GM21723 (cell line): ENCODE measurements at regions not wholly inside any gene's neighbourhood (a gene's known extent, or its start where the extent isn't known, plus 50 kb on each side); places are given as distances from the start of the nearest gene placed in this dataset.

Experiments used
- ATAC-seq: cut with Tn5 transposase; IDR thresholded peaks from one replicate; pipeline ENCODE4 v1.9.1; 2021; ENCODE audit warnings: mild to moderate bottlenecking, moderate library complexity; ENCODE audit not compliant: unreplicated experiment

DNA sequence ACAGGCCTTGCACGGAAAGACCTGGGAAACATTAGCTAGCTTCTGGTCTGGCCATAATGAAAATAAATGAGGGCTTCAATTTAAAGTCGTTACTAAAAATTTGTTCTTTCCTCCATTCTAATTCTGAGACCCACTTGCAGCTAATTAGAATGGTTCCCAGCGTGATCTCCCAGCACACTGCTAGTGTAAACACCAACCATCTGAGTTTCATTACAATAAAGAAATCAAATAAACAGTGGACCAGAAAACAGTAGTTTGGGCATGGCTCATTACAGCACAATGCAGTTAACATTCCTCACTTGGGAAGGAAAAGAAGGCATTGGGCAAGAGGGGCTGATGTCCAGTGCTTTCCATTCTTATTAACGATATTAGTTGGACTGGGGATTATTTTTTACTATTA, 410.9 kb upstream of the SOX9 start:
- ATAC-seq: no peak

DNA sequence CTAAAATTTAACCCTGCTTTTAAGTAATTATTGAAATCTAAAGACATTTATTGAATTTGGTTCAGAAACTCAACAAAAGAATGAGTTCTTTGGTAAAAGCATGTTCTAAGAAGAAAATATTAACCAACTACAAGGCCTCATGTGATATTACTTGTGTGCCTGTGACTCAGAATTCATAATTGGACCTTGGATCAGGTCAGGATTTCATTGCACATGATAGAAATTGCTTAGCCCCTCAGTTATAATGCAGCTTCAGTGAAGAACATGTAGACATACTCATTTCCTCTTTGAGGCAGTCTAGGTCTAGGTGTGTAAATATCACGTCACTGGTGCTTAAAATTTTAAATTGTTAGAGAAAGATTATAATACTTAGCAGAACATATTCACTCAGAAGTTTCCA, 410.0 kb upstream of the SOX9 start:
- no peak for ATAC-seq

DNA sequence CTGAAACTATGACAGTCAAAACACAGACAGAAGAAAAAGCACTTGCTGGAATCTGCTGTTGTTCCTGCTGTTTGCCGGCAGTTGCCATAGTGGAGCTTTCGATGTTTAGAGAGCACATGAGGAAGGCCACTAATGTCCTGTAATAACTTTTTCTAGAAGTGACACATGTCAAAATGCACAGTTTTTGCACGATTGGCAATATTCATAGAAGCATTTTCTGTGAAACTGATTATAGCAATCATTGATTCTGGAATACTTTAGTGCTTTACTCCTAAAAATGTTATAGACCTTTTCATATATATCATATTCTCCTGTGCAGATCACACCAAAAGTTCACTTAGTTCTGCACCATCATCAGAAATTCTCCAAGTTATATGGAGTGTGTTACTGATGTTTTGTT, 407.0 kb upstream of the SOX9 start:
- no peak for ATAC-seq

DNA sequence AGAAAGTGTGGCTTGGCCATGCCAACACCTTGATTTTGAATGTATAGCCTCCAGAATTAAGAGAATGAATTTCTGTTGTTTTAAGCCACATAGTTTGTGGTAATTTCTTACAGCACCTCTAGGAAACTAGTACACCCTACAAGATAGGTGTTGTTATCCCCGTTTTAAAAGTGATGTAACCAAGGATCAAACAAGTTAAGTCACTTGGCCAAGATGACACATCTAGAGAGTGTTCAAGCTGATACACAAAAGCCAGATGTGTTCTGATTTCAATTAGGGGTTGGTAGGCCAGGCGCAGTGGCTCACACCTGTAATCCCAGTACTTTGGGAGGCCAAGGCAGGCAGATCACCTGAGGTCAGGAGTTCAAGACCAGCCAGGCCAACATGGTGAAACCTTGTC, 396.5 kb upstream of the SOX9 start:
- ATAC-seq: no peak

DNA sequence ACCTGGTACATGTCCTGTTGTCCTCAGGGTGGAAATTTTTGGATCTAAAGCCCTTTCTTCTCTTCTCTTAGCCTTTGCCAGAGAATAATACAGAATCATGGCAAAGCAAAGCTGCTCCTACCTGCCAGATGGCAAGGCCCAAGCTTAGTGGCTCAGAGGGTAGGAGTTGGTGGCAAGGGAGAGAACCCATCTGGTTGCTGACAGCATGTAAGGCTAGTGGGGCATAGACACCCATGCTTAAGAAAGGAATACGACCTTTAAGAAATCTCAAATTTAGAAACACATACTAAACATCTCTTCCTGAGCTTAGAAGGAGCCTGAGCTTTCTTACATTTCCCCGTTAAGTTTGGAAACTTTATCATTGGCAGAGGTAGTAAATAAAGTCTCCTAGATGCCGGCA, 395.0 kb upstream of the SOX9 start:
- no peak for ATAC-seq

DNA sequence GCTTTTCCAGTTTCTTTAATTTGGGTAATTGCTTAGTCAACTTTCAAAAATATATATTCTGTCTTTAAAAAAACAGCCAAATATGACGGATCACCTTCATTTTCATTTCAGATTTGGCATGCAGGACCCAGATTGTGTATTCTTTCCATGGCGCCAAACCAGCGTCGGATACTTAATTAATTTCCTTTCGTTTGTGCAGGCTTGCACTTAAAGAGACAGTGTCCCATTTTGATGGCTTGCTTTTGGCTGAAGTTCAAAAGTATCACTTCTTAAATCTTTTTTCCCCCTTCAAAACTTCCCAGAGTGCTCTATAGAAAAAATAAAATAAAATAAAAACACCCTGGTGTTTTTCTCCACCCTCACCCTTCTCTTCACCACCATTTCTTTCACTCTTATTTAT, 394.5 kb upstream of the SOX9 start:
- ATAC-seq: no peak

DNA sequence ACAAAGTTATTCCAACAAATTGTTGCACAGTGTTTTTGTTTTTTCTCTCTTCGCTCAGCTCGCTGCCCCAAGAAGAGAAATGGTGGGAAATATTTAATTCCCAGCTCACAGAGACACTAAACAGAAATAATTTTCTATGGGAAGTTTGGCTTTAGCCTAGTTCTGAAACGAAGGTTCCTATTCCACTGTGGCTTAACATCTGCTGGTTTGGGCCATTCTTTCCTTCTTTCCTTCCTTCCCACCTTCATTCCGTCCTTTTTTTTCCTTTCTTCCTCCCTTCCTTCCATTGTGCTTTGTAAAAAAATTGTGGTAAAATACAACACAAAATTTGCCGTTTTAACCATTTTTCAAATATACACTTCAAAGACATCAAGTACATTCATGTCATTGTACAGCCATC, 393.5 kb upstream of the SOX9 start:
- ATAC-seq: no peak

DNA sequence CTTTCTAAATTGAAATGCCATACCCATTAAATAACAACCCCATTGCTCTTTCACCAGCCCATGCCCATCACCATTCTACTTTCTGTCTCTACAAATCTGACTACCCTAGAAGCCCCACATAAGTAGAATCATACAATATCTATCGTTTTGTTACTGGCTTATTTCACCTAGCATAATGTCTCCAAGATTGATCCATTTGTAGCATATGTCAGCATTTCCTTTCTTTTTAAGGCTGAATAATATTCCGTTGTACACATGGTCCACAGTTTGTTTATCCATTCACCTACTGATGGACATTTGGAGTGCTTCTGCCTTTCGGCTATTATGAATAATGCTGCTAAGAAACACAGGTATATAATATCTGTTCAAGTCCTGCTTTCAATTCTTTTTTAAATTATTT, 393.1 kb upstream of the SOX9 start:
- ATAC-seq: no peak

DNA sequence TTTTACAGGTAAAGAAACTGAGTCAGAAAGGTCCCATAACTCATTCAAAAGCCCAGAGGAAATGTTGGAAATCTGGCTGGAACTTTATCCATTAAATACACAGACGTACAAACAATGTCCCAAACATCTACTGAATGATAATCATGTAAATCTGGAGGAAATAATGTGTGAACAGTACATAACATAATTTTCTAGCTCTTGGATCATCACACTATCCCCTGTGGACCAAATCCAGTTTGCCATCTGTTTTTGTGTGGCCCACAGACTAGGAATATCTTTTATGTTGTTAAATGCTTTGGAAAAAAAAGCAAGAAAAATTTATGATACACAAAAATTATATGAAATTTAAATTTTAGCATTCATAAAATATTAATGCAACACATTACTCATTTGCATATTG, 389.9 kb upstream of the SOX9 start:
- ATAC-seq: no peak

DNA sequence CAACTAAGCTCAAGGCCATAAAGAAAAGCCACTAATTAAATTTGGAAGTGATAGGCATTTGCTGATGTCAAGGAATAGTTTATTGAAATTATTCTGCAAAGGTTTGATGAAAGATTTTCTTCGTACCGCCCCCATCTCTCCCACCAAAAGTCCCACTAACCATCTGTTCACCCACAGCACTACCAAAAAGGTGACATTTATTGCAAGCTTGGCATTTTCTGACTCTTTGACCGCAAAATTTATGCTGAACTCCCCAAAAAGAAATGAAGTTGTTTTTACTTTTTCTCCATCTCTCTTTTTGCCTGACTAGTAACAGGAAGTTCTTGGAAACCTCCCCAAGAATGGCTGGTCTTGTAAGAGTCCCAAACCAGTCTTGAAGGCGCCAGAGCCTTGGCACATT, 384.9 kb upstream of the SOX9 start:
- no peak for ATAC-seq

DNA sequence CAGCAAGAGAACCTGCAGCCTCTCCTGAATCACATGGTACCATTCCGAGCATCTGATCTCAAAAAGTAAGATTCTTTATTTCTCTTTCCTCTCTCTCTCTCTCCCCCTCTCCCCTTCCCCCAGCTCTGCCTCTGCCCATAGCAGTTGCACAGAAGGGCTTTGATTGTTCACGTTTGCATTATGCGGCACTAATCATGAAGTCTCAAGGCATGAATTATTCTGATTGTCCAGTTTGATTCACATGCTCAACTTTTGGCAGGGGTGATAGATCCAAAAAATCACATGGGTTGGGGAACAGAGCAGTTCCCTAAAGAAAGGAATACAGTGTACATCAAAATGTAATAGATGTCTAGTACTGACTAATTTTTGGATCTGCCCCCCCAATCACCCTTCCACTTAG, 380.0 kb upstream of the SOX9 start:
- no peak for ATAC-seq

DNA sequence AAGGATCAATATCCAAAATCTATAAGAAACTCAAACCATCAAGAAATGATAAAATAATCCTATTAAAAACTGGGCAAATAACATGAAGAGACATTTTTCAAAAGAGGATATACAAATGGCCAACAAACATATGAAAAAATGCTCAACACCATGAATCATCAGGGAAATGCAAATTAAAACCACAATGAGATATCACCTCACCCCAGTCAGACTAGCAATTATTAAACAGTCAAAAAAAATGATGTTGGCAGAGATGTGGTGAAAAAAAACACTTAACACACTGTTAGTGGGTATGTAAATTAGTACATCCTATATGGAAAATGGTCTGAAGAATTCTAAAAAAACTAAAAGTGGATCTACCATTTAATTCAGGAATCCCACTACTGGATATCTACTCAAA, 379.0 kb upstream of the SOX9 start:
- ATAC-seq: no peak

DNA sequence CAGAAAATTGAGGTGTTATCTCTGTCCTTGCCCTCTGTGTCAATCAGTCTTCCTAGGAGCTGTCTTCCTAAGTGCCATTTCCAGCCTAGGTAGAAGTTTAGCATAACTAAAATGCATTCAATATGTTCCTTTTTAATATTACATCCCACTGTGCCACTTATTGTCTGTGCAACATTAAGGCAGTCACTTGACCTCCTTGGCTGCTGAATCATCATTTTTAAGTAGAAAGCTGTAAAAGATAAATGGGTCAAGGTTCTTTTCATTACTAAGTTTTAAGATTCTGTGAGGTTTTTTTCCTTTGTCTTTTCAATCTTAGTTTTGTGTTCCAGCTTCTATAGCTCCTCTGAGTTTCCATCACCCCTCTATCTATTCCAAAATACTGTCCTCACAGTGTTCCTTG, 371.9 kb upstream of the SOX9 start:
- ATAC-seq: no peak

DNA sequence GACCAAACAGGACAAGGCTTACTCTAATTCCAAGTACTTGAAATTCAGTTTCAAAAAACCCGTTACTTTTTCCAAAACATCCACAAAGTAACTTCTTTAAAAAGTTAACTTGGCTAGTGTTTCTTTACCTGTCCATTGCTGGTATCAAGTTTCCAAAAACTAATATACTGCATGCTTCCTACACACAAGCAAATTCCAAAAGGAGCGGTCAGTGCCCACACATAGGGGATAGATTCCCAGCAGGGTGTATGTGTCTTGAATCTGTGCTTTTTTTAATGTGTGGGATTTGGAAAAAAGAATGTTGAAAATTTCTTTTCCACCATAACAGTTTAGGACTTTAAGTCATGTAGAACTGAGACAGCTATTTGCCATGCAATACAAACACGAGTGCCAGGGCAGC, 367.8 kb upstream of the SOX9 start:
- ATAC-seq: no peak

DNA sequence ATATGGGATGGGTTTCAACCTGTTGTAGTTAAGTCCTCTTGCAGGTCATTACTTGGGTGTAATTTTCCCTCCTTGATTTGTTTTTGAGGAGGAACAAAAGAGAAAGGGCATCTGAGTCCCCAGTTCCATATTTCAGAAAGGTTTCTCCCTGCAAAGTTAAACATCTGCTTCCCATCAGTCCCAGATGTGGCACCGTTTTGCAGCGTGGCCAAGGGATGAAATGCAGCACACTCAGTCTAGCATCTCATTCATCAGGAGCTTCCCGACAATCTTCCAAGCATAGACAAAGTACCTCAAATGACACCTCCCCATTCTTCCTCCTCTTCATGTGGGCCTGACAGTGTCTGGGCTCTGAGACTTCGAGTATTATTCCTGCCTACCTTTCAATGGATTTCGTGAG, 363.7 kb upstream of the SOX9 start:
- ATAC-seq: no peak

DNA sequence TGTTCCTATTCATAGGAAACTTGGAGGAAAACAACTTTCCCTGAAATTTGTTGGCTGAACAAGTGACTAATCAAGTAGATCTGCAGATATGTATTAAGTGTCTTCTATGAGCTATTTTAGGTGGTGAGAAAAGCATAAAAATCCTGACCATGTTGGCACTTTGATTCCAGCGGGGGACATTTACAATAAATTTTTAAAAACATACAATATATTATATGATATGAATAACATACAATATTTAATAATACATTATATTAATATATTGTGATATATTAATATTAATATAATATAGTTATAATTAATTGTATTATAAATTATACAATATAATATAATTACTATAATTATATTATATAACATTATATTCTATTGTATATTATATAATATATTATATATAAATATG, 362.9 kb upstream of the SOX9 start:
- ATAC-seq: no peak

DNA sequence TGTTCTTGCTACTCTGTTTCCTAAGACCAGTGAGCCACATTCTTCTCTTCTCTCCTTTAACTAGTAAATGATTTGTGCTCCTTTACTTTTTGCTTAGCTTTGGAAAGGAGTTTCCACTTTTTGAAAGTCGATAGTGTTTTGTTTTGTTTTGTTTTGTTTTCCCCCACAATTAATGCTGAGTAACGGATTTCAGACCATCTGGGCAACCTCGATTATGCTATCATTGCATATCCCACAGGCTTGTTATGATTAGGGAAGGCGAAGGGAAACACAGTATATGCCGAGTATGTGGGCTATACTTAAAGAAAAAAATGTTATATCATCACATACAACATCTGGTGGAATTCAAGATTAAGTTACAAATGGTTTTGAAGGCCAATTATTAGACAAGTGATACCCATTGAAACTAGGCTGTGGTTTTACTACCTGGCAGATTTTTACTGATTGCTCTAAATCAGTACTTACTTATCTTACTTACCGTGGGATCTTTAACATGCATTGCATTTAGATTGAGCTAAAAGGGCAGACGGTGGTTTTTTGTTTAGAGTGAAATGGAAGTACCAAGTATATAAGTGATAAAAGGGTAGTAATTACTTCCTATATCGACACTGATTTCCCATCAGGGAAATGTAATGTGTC, 361.3 kb upstream of the SOX9 start:
- no peak for ATAC-seq

DNA sequence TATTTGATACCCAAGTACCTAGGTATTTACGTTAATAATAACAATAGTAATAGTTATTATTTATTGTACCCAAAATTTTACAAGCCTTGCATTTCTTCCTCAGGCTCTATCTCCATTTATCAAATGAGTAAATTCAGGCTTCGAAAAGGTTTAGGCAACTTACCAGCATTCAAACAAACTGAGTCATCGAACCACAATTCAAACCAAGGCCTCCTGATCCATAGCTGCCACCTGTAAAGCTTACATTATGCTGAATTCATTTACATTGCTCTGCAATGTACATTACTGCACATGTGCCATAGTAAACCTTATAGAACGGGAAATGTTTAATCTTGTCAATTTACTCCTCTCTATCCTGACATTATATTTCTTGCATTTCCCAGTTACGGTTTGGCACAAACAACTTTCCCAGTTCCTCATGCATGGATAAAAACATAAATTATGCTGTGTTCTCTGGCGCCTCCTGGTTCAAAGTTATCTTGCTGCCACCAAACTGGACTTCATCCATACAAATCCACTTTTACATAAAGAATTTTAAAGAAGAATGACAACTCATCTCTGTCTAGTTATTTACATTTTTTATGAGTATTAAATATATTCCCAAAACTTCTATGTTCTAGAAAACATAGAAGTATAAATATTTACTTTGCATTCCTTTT, 360.6 kb upstream of the SOX9 start:
- no peak for ATAC-seq

DNA sequence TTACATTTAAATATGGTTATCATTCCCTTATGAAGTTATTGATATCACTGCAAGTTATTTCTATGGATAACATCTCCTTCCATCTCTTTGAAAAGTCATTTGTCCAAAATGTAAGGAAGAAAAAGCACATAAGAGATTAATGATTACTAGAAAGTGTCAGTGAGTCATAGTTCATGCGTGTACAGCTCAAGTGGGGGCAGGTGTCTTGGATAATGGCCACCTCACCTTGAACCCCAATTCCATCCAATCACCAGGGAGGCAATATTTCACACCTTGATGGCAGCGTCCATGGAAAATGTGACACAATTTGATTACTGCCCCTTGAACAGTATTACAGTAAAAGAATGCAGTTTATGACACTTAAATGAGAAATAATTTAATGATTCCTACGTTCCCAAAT, 358.3 kb upstream of the SOX9 start:
- no peak for ATAC-seq

DNA sequence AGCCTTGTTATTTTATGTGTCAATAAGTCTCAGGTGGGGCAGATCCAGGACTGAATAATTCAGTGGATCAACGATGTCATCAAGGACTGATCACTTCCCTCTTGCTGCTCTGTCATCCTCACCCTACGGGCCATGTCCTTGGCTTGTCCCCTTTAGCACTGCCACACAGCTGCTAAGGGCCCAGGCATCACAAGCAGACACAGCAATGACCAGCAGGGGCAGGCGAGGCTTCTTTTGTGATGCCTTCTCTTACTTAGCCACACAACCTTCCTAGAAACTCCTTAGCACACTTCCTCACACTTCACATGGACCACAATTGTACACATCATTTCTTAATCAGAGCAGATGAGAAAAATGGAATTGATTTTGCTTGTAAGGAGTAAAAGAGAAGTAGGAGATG, 356.3 kb upstream of the SOX9 start:
- no peak for ATAC-seq

DNA sequence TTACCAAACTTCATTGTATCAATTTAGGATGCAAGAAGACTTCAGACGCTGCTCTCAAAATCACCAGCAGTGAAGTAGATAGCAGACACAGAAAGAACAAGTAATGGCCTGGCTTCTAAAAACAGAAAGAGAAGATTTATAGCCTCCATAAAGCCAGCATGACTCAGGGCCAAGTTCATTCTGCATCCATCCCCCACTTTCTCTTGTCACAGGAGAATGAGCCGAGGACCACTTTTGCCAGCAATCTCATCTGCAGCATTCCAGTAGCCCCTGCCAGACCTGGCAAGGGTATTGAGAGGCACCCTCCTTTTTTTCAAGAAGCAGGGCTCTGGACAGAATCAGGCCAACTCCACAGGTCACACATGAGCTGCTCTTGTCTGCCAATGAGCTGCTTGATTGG, 355.4 kb upstream of the SOX9 start:
- ATAC-seq: no peak

DNA sequence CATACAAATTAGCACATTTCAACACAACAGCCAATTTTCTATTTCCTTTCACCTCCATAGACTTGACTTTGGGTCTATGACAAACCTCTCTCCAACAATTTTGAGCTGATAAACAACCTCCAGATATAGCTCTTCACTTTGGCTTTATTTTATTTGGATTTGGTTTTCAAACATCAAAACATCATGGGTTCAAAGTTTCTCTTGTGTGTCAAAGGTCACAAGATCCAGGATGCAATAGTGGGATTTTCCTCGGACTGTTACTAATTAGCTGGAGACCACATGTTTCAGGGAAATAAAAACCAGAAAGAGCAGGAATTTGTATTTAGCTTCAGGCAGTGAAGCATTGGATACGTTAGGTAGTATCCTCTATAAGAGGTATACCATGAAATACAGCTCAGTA, 351.0 kb upstream of the SOX9 start:
- ATAC-seq: no peak

DNA sequence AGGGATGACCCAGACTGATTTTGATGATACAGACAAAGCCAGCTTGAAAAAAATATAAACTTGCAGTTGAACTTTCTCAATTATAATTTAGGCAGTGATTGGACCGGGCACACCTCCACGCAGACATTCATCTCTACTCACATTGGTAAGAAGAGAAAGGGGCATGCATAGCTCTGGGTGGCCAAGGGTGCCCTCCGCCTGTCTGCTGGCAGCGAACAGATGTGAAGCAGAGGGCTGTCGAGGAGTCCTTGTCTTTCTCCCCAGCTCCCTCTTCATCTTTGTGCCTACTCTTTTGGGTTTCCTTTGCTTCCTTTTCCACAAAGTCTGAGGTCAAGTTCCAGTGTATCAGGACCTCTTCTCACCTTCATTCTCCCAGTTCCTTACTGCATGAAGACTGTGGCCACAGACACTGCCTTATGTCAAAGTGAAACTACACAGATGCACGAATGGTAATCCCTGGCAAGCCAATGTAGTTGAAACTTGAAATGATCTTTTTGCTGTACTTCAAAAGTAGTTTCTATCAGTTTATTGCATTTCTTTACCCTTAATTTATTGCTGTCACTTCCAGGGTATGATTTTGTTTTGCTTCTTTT, 343.7 kb upstream of the SOX9 start:
- no peak for ATAC-seq
